Stimulated activated CD8-positive, alpha-beta memory T cell treated with anti-CD3 and anti-CD28 coated beads, Interleukin-7, amount 100 ng/mL, for 24 hours (primary cell): ENCODE measurements at regions not wholly inside any gene's neighbourhood (a gene's known extent, or its start where the extent isn't known, plus 50 kb on each side); places are given as distances from the start of the nearest gene placed in this dataset.

Experiments used
- DNase-seq: peaks from one replicate; pipeline ENCODE4 v3.0.0-alpha.2; 2020; ENCODE audit warnings: low read depth

DNA sequence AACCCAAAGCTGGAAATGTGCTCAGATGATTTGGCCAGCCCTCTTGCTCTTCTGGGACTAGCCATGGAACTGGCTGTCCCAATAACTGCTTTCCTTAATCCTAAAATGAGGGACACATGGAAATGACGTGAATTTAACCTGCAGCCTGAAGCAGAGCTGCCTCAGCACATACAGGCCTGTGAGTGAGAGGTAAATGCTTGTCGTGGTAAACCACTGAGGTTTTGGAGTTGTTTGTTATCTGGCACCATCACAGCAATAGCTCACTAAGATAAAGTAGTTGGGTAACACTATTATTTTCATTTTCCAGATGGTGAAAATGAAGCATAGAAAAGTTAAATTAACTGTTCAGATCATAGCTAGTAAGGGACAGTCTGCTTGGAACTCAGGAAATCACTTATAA, 333.4 kb upstream of the CHD6 start:
- no peak for DNase-seq

DNA sequence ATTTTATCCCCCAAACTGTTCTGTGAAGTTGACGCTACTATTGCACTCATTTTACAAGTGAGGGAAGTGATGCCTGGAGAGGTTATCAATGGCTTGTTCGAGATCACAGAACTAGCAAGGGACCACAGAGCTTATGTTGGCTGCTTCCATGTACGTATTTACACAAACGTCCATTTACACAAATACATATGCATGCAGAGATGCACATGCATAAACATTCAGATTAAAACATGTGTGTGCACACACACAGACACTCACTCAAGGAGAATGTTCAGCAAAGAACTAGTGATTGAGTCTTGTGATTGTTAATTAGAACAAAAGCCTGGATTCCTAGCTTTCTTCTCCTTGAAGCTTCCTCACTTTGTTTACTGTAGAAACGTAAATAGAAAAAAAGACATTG, 321.5 kb upstream of the CHD6 start:
- no peak for DNase-seq

GRCh38 chr20:41938353-41938752, 320.2 kb upstream of the CHD6 start:
- DNase-seq: no peak

- DNase-seq: no peak
These were observed 317.1 kb upstream of the CHD6 start for GRCh38 chr20:41935259-41935791.

DNA sequence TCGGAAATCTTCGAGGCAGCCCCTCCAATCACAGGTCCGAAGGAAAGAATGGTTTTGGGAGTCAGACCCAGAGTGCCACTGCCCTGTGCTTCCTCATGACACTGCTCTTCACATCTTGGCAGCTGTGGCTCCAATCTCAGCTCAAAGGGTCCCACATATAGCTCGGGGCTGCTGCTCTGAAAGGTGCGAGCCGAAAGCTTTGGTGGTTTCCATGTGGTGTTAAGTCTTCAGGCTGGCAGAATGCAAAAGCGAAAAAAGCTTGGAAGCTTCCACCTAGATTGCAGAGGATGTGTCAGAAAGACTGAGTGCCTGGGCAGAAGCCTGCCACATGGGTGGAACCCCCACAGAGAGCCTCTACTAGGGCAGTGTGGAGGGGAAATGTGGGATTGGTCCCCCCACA, 314.3 kb upstream of the CHD6 start:
- no peak for DNase-seq

DNA sequence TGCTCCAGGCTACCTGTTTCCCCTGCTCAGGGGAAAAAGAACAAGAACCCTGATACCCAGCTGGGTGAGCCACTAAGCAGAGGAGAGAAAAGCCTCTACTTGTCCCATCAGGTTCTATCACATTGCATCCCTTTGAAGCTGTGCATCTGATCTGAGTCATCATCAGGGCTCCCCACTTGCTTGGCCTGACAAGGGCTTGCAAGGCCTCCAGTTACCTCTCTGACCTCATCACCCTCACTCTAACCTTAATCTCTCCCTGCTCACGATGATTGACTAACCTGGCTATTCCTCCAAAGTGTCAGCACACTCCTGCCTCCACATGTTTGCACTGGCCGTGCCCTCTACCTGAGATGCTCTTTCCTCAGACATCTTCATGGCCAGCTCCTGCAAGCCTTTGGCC, 309.5 kb upstream of the CHD6 start:
- DNase-seq: no peak

DNA sequence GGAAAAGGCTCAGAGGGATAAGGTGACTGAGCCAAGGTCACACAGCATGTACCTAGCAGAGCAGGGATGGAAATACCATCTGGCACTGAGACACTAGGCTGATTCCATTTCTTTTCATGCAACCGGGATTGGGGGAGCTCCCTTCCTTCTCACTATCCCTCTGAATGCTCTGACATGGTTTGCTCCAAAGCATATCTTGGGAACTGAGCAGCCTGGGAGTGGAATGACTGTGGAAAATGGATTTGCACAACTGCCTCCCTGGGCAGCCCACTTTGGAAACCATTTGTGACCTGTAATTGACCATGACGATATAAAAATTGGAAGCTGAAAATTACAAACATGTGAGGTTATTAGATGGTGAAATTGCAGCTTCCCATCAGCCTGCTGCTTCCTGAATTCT, 309.0 kb upstream of the CHD6 start:
- no peak for DNase-seq

DNA sequence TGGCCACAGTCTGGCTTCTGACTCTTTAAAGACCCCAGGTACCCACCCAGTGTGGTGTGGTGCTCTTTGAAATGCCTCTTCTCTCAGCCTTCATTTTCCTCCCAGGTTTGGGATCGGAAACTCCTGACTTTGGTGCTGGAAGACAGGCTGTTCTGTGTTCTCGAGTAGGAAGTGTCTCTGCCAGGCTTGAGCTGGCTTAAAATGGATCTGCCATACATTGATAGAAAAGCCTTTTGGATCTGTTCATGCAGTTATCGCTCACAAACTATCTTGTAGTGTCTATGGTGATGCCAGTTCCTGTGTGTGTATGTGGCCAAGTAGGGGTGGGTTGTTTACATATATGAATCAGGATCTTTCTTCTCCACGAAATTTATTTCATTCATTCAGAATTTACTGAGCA, 307.3 kb upstream of the CHD6 start:
- DNase-seq: no peak

DNA sequence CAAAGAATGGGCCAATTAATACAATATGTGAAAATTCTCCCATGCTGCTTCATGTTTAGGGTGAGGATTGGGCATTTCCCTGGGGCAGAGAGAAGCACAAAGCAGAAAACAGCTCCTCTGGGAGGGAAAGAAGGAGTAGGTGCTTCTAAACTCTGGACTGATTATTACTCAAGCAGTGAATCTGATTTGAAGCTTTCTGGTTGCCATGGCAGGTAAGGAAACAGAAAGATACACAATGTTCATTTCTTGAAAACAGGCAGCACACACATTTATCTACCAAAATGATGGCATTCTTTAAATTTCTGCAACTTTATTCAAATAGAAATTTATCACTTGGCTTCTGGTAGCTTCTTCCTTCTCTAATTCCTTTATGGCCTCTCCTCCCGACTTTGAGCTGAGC, 305.4 kb upstream of the CHD6 start:
- DNase-seq: no peak

GRCh38 chr20:41913146-41913545, 295.0 kb upstream of the CHD6 start:
- no peak for DNase-seq

- DNase-seq: no peak
These were observed 292.4 kb upstream of the CHD6 start for GRCh38 chr20:41910558-41910957.

GRCh38 chr20:41905199-41905598, 287.0 kb upstream of the CHD6 start:
- DNase-seq: no peak

DNA sequence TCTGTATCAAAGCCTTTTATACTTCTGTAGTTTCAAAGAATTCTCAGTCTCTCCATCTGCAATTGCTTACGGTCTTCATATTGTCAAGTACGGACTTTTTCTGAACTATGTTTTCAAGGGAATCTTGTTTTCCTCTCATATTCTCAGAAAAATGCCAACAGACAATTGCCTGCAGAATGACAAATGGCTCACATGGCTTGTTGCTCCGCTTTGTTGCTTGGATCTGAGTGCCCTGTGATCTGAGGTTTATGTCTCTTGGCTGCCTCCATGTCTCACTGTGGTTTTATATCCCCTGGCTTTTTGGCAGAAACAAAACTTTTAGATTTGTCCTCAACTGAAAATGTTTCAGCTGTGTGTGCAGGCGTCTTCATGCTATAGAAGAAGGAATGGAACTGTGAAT, 285.4 kb upstream of the CHD6 start:
- DNase-seq: no peak

DNA sequence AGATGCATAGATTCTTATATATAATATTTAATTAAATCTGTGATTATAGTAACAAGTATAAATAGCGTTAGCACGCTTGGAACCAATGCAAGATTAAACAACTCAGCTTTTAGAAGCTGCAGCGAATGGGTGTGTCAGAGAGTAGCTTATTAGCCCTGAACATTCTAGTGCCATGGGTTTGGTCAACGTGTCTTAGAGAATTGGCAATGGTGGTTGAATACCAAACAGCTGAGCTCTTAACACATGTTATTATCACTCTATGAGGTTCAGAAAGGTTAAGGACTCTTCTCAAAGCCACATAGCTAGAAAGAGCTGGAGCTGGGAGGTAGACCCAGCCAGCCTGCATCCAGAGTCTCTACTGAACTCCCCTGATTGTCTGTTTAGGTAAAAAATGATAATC, 284.2 kb upstream of the CHD6 start:
- no peak for DNase-seq

DNA sequence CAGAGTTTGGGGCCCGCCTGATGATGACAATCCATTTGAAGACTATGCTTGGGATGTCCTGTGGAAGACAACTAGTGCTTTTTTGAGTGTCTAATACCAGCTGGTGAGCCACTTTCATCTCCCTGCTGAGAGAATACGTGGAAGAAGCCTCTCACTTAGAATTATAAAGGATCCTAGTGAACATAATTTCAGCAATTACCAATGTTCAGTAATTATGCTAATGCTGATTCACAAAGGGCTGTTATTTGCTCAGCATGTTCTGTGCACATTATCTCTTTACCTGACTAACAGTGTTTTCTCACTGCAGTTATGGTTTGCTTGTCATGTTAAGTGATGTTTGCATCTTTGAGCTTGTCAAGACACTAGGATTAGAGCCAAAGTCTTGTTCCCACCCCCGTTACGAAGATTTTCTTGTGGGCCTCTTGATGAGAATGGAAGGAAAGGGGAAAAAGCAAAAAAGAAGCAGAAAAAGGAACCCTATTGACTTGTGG, 282.1 kb upstream of the CHD6 start:
- DNase-seq: no peak

- no peak for DNase-seq
These were observed 279.5 kb upstream of the CHD6 start for GRCh38 chr20:41897708-41898107.

DNA sequence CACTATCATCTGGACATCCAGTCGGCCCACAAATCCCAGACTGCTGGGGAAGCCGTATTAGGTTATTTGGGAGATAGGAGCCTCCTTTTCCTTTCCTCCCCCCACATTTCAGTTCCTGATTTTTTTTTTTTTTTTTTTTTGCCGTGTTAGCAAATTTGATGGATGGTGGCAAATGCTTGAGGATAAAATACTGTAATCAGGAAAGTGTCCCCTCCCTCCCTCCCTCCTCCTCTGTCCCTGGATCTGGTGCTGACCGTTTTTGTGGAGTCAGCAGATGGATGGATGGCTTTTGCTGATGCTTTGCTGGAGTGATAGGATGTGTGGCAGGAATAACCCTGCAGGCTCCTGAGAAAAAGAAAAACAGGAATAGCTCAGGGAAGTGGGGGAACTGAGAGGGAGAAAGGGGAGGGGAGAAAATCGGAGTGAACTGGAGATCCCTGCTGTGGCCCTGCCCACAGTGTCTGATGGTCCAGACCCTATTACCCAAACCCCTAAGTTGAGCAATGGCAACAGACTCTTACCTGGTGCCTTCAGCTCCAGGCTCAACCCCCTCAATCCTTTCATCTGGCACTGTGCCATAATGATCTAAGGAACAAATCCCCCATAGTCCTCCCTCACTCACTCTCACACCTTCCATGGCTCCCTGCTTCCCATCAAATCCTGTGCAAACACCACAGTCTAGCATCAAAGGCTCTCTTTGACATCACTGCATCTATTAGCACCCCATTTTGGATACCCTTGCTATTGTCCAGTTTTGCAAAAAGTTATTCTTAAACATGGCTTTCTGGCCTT, 277.3 kb upstream of the CHD6 start:
- DNase-seq: no peak

DNA sequence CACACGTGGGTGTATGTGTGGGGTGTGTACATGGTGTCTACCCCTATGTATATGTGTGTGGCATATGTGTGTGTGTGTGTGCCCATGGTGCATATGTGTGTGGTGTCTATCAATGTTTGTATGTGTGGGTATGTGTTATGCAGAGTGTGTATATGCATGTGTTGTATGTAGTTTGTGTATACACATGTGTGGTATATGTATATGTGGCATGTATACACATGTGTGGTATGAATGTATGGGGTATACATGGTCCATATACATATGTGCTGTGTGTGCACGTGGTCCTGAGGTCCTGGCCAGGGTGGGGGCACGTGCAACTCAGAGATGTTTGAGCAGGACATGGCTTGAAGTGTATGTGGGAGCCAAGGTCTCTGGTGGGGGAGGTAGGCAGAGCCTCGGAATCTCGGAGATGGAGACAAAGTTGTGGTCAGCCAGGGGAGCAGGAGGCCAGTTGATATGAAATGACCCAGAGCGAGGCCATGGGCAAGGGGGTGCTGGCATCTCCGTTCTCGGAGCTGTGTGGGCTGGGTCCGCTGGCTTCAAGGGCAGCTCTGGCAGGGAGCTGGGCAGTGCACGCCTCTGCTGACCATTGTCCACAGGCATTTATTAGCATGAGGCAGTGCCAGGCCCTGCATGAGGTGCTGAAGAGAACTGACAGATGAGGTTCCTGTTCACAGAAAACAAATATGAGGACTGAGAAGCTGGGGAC, 276.2 kb upstream of the CHD6 start:
- DNase-seq: no peak

DNA sequence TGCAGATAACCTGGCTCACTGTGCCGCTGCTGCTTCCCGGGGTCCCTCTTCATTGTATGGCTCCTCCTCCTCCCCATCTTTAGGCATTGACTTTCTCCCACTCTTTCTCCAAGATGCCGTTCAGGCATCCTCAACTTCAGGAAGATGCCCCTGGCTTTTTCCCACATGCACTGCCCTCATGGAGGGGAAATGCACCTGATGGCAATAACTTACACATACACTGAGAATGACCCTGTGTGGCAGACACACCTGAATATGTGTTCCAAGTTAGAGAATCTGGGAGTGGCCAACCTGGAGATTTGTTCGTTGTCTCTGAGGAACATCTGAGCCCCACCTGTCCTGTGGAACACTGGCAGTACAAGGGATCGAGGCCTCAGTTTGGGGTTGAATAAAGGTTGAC, 273.9 kb upstream of the CHD6 start:
- no peak for DNase-seq

GRCh38 chr20:41889844-41890224, 271.7 kb upstream of the CHD6 start:
- DNase-seq: no peak

DNA sequence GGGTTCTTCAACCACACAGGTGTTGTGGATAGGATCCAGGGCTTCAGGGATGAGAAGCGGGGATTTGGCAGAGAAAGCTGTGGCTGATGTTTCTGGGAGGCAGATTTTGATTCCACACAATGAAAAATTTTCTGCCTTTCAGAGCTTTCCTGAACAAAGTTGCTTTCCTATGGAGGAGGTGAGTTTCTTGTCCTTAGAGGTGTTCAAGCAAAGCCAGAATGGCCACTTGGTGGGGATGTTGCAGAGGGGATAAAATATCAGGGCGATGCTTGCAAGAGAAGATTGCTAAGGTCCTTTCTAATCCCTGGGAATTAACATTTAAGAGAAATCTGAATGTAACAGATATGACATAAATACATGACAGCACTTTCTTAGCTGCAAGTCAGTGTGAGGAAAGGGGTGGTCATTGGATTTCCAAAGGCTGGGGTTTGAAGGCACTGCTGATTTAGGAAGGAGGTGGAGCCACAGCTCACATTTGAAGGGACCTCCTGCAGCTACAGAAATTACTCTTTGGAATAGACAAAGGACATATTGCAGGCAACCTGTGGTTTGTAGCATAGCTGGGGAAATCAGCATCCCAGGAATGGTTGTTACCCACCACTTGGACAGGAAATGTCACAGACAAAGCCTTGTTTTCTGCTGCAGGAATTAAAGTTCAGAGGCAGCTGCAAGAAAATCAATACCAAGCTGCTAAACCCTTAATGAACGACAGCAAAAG, 271.1 kb upstream of the CHD6 start:
- DNase-seq: no peak

- no peak for DNase-seq
These were observed 270.3 kb upstream of the CHD6 start for GRCh38 chr20:41888434-41888833.

DNA sequence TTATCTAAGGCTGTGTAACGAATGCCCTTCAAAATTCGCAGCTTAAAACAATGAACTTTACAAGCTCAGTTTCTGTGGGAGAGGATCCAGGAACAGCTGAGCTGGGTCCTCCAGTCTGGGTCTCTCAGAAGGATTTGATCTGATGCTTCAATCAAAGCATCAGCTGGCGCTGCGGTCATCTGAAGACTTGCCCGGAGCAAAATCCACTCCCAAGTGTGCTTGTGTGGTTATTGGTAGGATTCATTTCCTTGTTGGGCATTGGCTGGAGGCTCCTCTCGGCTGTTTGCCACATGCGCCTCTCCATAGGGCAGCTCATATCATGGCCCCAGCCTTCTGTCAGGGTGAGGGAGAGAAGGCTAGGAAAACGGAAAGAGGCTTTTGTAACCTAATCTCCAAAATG, 269.3 kb upstream of the CHD6 start:
- DNase-seq: no peak
